Neural crest cell (in vitro differentiated cells): ENCODE measurements at regions not wholly inside any gene's neighbourhood (a gene's known extent, or its start where the extent isn't known, plus 50 kb on each side); places are given as distances from the start of the nearest gene placed in this dataset.

Source experiments
- DNase-seq: peaks from one replicate; pipeline ENCODE4 v3.0.0; 2021; ENCODE audit warnings: low read depth, mixed read lengths, low spot score
- H3K27ac Mint-ChIP-seq: one replicate; pipeline ENCODE4 v1.8.0; 2021; ENCODE audit warnings: mild to moderate bottlenecking, mixed read lengths; ENCODE audit not compliant: unreplicated experiment
- H3K27me3 Mint-ChIP-seq: 2 replicates; pipeline ENCODE4 v1.8.0; 2021; ENCODE audit warnings: low read depth, mild to moderate bottlenecking, mixed read lengths
- H3K36me3 Mint-ChIP-seq: 2 replicates; pipeline ENCODE4 v1.8.0; 2021; ENCODE audit warnings: low read depth, mild to moderate bottlenecking, mixed read lengths
- H3K4me1 Mint-ChIP-seq: 2 replicates; pipeline ENCODE4 v1.8.0; 2021; ENCODE audit warnings: mixed read lengths
- H3K4me3 Mint-ChIP-seq: one replicate; pipeline ENCODE4 v1.8.0; 2021; ENCODE audit warnings: mild to moderate bottlenecking, mixed read lengths
- H3K9me3 Mint-ChIP-seq: 2 replicates; pipeline ENCODE4 v1.8.0; 2021; ENCODE audit warnings: mixed read lengths
- CTCF ChIP-seq: fragments of 200-600 bp; sonication (generic); conservative IDR thresholded peaks from 2 replicates; pipeline ENCODE4 v1.5.0; 2021; ENCODE audit warnings: antibody characterized with exemption, mild to moderate bottlenecking

GRCh38 chr15:60154764-60155325 lies 150.7 kb downstream of the FOXB1 start:
- no peaks in the 10 kb centered on the region for H3K4me1 Mint-ChIP-seq
- no peak for DNase-seq
- TF ChIP-seq CTCF = no peak
- H3K36me3 Mint-ChIP-seq = no peaks in the 10 kb centered on the region
- H3K27ac Mint-ChIP-seq = no peak overlapping the region
- H3K9me3 Mint-ChIP-seq = no peaks in the 10 kb centered on the region
- no peak overlapping the region for H3K4me3 Mint-ChIP-seq
- no peaks in the 10 kb centered on the region for H3K27me3 Mint-ChIP-seq

GRCh38 chr15:60155661-60156060 lies 151.6 kb downstream of the FOXB1 start:
- DNase-seq = no peak
- no peak for TF ChIP-seq CTCF
- H3K27me3 Mint-ChIP-seq = no peaks in the 10 kb centered on the region
- H3K4me3 Mint-ChIP-seq = no peak overlapping the region
- H3K36me3 Mint-ChIP-seq = no peaks in the 10 kb centered on the region
- no peak overlapping the region for H3K27ac Mint-ChIP-seq
- H3K4me1 Mint-ChIP-seq = no peaks in the 10 kb centered on the region
- no peaks in the 10 kb centered on the region for H3K9me3 Mint-ChIP-seq

GRCh38 chr15:60160909-60161308 lies 156.8 kb downstream of the FOXB1 start:
- TF ChIP-seq CTCF = no peak
- Mint-ChIP-seq H3K36me3 (no peaks in the 10 kb centered on the region), H3K9me3 (peaks cover 4% of the 10 kb centered on the region), H3K4me1 (no peaks in the 10 kb centered on the region), H3K27ac (no peak overlapping the region), H3K4me3 (no peak overlapping the region), H3K27me3 (no peaks in the 10 kb centered on the region)
- no peak for DNase-seq

GRCh38 chr15:60161704-60162103 lies 157.6 kb downstream of the FOXB1 start:
- no peaks in the 10 kb centered on the region for H3K4me1 Mint-ChIP-seq
- peaks cover 6% of the 10 kb centered on the region for H3K9me3 Mint-ChIP-seq
- DNase-seq = no peak
- no peaks in the 10 kb centered on the region for H3K27me3 Mint-ChIP-seq
- H3K27ac Mint-ChIP-seq = no peak overlapping the region
- H3K36me3 Mint-ChIP-seq = no peaks in the 10 kb centered on the region
- no peak for TF ChIP-seq CTCF
- no peak overlapping the region for H3K4me3 Mint-ChIP-seq

GRCh38 chr15:60162251-60162967 lies 158.3 kb downstream of the FOXB1 start:
- H3K27ac Mint-ChIP-seq = no peak overlapping the region
- peaks cover 6% of the 10 kb centered on the region for H3K9me3 Mint-ChIP-seq
- no peaks in the 10 kb centered on the region for H3K4me1 Mint-ChIP-seq
- DNase-seq = no peak
- TF ChIP-seq CTCF = no peak
- no peak overlapping the region for H3K4me3 Mint-ChIP-seq
- H3K36me3 Mint-ChIP-seq = no peaks in the 10 kb centered on the region
- H3K27me3 Mint-ChIP-seq = no peaks in the 10 kb centered on the region
